Neural progenitor cell (in vitro differentiated cells): ENCODE measurements at regions not wholly inside any gene's neighbourhood (a gene's known extent, or its start where the extent isn't known, plus 50 kb on each side); places are given as distances from the start of the nearest gene placed in this dataset.

Source experiments
- DNase-seq: peaks from one replicate; pipeline ENCODE4 v3.0.0-alpha.2; 2016; ENCODE audit warnings: low spot score
- H2AFZ ChIP-seq: fragments of 200-600 bp; sonication (generic); replicated peaks from 2 replicates; pipeline ENCODE4 v1.6.1; 2016; ENCODE audit warnings: antibody characterized with exemption
- H3F3A ChIP-seq: fragments of 200-600 bp; sonication (generic); 2 replicates; pipeline ENCODE4 v1.6.1; 2016; ENCODE audit warnings: antibody characterized with exemption, low read depth
- H3K27ac ChIP-seq: fragments of 200-600 bp; sonication (generic); 2 replicates; pipeline ENCODE4 v1.5.1; 2016; ENCODE audit warnings: mild to moderate bottlenecking
- H3K27me3 ChIP-seq: fragments of 200-600 bp; sonication (generic); 2 replicates; pipeline ENCODE4 v1.6.1; 2016; ENCODE audit warnings: mild to moderate bottlenecking, moderate library complexity
- H3K36me3 ChIP-seq: fragments of 200-600 bp; sonication (generic); 2 replicates; pipeline ENCODE4 v1.5.1; 2016
- H3K4me1 ChIP-seq: fragments of 200-600 bp; sonication (generic); 2 replicates; pipeline ENCODE4 v1.6.1; 2016; ENCODE audit warnings: mixed run types
- H3K4me2 ChIP-seq: fragments of 200-600 bp; sonication (generic); 2 replicates; pipeline ENCODE4 v1.6.1; 2016
- H3K4me3 ChIP-seq: fragments of 200-600 bp; sonication (generic); 2 replicates; pipeline ENCODE4 v1.5.1; 2016
- H3K79me2 ChIP-seq: fragments of 200-600 bp; sonication (generic); 2 replicates; pipeline ENCODE4 v1.6.1; 2016; ENCODE audit warnings: low read depth
- H3K9ac ChIP-seq: fragments of 200-600 bp; sonication (generic); 2 replicates; pipeline ENCODE4 v1.6.1; 2016
- H3K9me3 ChIP-seq: fragments of 200-600 bp; sonication (generic); 2 replicates; pipeline ENCODE4 v1.5.1; 2016; ENCODE audit warnings: low read depth
- H4K20me1 ChIP-seq: fragments of 200-600 bp; sonication (generic); 2 replicates; pipeline ENCODE4 v1.6.1; 2016; ENCODE audit warnings: low read depth
- H3K27ac Mint-ChIP-seq: 3 replicates; pipeline ENCODE4 v1.8.0; 2021; ENCODE audit warnings: mixed read lengths
- H3K27me3 Mint-ChIP-seq: 2 replicates; pipeline ENCODE4 v1.8.0; 2022; ENCODE audit warnings: low read depth, mild to moderate bottlenecking, inconsistent platforms, moderate library complexity, mixed read lengths; ENCODE audit not compliant: insufficient read depth
- H3K36me3 Mint-ChIP-seq: 3 replicates; pipeline ENCODE4 v1.8.0; 2021; ENCODE audit warnings: mixed read lengths
- H3K4me1 Mint-ChIP-seq: 3 replicates; pipeline ENCODE4 v1.8.0; 2021; ENCODE audit warnings: mixed read lengths
- H3K4me3 Mint-ChIP-seq: 3 replicates; pipeline ENCODE4 v1.8.0; 2021; ENCODE audit warnings: mild to moderate bottlenecking, moderate library complexity, mixed read lengths
- H3K9me3 Mint-ChIP-seq: 3 replicates; pipeline ENCODE4 v1.8.0; 2020; ENCODE audit warnings: mixed read lengths
- EZH2 ChIP-seq: fragments of 200-600 bp; sonication (generic); IDR thresholded peaks from 2 replicates; pipeline ENCODE4 v1.6.1; 2017; ENCODE audit warnings: antibody characterized with exemption, mild to moderate bottlenecking, moderate library complexity
- EZH2phosphoT487 ChIP-seq: fragments of 200-600 bp; sonication (generic); IDR thresholded peaks from 2 replicates; pipeline ENCODE4 v1.6.1; 2017; ENCODE audit warnings: antibody characterized with exemption
- TF ChIP-seq, protein P1 (sequence below): fragments of 200-600 bp; sonication (generic); IDR thresholded peaks from 2 replicates; pipeline ENCODE4 v1.5.1; 2017; ENCODE audit warnings: antibody characterized with exemption, mild to moderate bottlenecking

DNA sequence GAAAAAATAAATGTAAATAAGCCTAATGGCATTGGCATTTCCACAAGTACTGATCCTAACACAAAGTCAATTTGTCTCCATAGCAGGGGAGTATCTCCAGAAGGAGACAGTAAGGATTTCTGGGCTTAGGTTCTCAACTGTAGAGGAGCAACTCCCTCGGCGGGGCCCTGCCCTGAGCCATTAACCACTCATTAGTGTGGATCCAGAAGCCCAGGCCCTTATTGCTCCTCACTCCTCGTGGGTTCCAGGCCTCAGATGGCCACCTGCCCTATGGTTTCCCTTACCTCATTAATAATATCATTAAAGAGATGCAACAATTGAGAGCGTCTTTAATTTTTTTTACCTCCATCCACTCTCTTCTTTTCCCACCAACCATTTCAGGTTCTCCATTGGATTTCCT is 85.3 kb upstream of the CLDN18 start:
- no peak overlapping the region for H3K27ac ChIP-seq
- no peaks in the 10 kb centered on the region for H3K4me1 ChIP-seq
- Mint-ChIP-seq H3K27me3 (peaks cover 2% of the 10 kb centered on the region), H3K4me1 (no peaks in the 10 kb centered on the region), H3K4me3 (no peak overlapping the region), H3K27ac (no peak overlapping the region), H3K36me3 (no peaks in the 10 kb centered on the region), H3K9me3 (no peaks in the 10 kb centered on the region)
- no peak overlapping the region for H3K4me2 ChIP-seq
- H3K79me2 ChIP-seq = no peaks in the 10 kb centered on the region
- no peaks in the 10 kb centered on the region for H4K20me1 ChIP-seq
- H3F3A ChIP-seq = no peaks in the 10 kb centered on the region
- H2AFZ ChIP-seq = no peak overlapping the region
- no peak overlapping the region for H3K9ac ChIP-seq
- no peaks in the 10 kb centered on the region for H3K27me3 ChIP-seq
- H3K9me3 ChIP-seq = no peaks in the 10 kb centered on the region
- no peak for DNase-seq
- no peak overlapping the region for H3K4me3 ChIP-seq
- no peaks in the 10 kb centered on the region for H3K36me3 ChIP-seq
- TF ChIP-seq, protein P1, sequence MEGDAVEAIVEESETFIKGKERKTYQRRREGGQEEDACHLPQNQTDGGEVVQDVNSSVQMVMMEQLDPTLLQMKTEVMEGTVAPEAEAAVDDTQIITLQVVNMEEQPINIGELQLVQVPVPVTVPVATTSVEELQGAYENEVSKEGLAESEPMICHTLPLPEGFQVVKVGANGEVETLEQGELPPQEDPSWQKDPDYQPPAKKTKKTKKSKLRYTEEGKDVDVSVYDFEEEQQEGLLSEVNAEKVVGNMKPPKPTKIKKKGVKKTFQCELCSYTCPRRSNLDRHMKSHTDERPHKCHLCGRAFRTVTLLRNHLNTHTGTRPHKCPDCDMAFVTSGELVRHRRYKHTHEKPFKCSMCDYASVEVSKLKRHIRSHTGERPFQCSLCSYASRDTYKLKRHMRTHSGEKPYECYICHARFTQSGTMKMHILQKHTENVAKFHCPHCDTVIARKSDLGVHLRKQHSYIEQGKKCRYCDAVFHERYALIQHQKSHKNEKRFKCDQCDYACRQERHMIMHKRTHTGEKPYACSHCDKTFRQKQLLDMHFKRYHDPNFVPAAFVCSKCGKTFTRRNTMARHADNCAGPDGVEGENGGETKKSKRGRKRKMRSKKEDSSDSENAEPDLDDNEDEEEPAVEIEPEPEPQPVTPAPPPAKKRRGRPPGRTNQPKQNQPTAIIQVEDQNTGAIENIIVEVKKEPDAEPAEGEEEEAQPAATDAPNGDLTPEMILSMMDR = no peak
- TF ChIP-seq EZH2phosphoT487 (no peak), EZH2 (no peak)

DNA sequence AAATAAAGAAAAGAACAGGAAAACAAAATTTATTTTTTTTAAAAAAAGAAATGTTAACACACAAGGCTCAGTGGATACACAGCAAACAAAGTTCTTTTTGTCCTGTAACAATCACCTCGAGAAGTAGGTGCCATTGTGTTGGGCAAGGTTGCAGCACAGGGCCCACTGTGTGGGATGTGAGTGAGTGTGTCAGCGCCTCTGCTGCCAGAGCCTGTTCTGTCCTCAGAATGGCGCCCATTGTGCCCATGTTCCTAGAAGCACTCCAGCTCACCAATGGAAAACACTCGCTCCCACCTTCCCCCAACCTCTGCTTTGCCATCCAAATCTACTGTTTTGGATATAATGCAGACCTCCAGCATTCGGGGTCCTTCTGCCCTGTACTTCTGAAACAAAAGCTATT is 84.9 kb upstream of the CLDN18 start:
- H3K79me2 ChIP-seq = no peaks in the 10 kb centered on the region
- no peaks in the 10 kb centered on the region for H3F3A ChIP-seq
- H3K4me3 ChIP-seq = no peak overlapping the region
- H3K27ac Mint-ChIP-seq = no peak overlapping the region
- TF ChIP-seq, protein P1 = no peak
- TF ChIP-seq EZH2phosphoT487 (no peak), EZH2 (no peak)
- H3K4me2 ChIP-seq = no peak overlapping the region
- no peak overlapping the region for H3K27ac ChIP-seq
- no peak overlapping the region for H2AFZ ChIP-seq
- H4K20me1 ChIP-seq = no peaks in the 10 kb centered on the region
- no peaks in the 10 kb centered on the region for H3K4me1 Mint-ChIP-seq
- H3K4me1 ChIP-seq = no peaks in the 10 kb centered on the region
- H3K9me3 Mint-ChIP-seq = no peaks in the 10 kb centered on the region
- no peak for DNase-seq
- H3K9me3 ChIP-seq = no peaks in the 10 kb centered on the region
- no peak overlapping the region for H3K4me3 Mint-ChIP-seq
- H3K9ac ChIP-seq = no peak overlapping the region
- no peaks in the 10 kb centered on the region for H3K27me3 ChIP-seq
- no peaks in the 10 kb centered on the region for H3K36me3 Mint-ChIP-seq
- peaks cover 2% of the 10 kb centered on the region for H3K27me3 Mint-ChIP-seq
- no peaks in the 10 kb centered on the region for H3K36me3 ChIP-seq

DNA sequence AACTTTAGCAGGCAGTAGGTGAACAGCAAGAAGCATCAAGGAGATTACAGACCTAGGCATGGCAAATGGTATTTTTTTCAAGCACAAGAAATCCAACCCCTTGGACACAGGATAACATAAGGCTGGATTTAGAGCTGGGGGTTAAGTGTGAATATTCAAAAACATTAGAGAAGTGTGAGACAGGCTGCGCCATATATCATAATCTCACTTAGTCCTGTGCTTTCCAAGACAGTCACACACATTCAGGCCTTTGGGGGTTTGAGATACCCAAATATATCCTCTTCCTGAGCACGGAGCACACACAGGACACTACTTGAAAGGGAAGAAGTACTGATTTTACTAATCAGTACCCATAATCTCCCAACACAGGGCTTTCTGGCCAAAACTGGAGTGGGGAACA is 83.0 kb upstream of the CLDN18 start:
- H3K27ac ChIP-seq = no peak overlapping the region
- H4K20me1 ChIP-seq = no peaks in the 10 kb centered on the region
- H3K4me2 ChIP-seq = no peak overlapping the region
- no peaks in the 10 kb centered on the region for H3K9me3 ChIP-seq
- no peaks in the 10 kb centered on the region for H3F3A ChIP-seq
- H3K4me1 ChIP-seq = no peaks in the 10 kb centered on the region
- no peaks in the 10 kb centered on the region for H3K36me3 ChIP-seq
- no peak overlapping the region for H3K4me3 ChIP-seq
- Mint-ChIP-seq H3K4me3 (no peak overlapping the region), H3K4me1 (no peaks in the 10 kb centered on the region), H3K27ac (no peak overlapping the region), H3K27me3 (peaks cover 2% of the 10 kb centered on the region), H3K9me3 (no peaks in the 10 kb centered on the region), H3K36me3 (no peaks in the 10 kb centered on the region)
- no peak overlapping the region for H2AFZ ChIP-seq
- no peak for DNase-seq
- no peaks in the 10 kb centered on the region for H3K79me2 ChIP-seq
- TF ChIP-seq EZH2phosphoT487 (no peak), EZH2 (no peak)
- TF ChIP-seq, protein P1 = no peak
- no peaks in the 10 kb centered on the region for H3K27me3 ChIP-seq
- H3K9ac ChIP-seq = no peak overlapping the region

DNA sequence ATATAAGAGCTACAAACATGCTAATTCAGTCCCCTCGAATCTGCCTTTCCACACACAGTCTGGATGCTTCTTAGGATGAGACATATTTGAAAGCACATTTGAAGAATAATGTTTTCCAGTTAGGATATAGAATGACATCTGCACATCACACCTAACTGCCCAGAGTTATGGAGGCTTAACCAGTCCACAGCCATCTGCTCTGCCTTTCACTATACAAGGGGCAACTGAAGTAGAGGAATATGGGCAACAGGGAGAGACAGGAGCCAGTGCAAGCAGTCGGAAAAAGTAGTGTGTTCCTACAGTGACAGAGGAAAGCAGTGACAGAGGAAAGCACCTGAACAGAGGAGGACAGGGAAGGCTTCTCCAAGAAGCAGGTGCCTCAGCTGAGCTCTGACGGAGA is 79.0 kb upstream of the CLDN18 start:
- Histone ChIP-seq H3K9me3 (no peaks in the 10 kb centered on the region), H2AFZ (no peak overlapping the region), H3F3A (no peaks in the 10 kb centered on the region), H3K79me2 (no peaks in the 10 kb centered on the region), H3K27me3 (no peaks in the 10 kb centered on the region), H3K4me3 (no peak overlapping the region), H4K20me1 (no peaks in the 10 kb centered on the region), H3K36me3 (no peaks in the 10 kb centered on the region), H3K4me2 (no peak overlapping the region), H3K4me1 (no peaks in the 10 kb centered on the region), H3K27ac (no peak overlapping the region), H3K9ac (no peak overlapping the region)
- Mint-ChIP-seq H3K9me3 (no peaks in the 10 kb centered on the region), H3K4me1 (no peaks in the 10 kb centered on the region), H3K4me3 (no peak overlapping the region), H3K36me3 (no peaks in the 10 kb centered on the region), H3K27ac (no peak overlapping the region), H3K27me3 (peaks cover 3% of the 10 kb centered on the region)
- no peak for TF ChIP-seq EZH2phosphoT487
- TF ChIP-seq EZH2 = no peak
- TF ChIP-seq, protein P1 = no peak
- DNase-seq = no peak
